ENCODE measurements at regions not wholly inside any gene's neighbourhood (a gene's known extent, or its start where the extent isn't known, plus 50 kb on each side); places are given as distances from the start of the nearest gene placed in this dataset.

- TF ChIP-seq POLR2A (IDR thresholded peaks at IDR 0.05; ENCODE audit: low read length) (no peak), GATA1 (IDR thresholded peaks at IDR 0.05; ENCODE audit: low read depth, low read length) (no peak)
These were observed 397.4 kb downstream of the PRDM5 start for GRCh38 chr4:120525106-120525505.
